ENCODE measurements at regions not wholly inside any gene's neighbourhood (a gene's known extent, or its start where the extent isn't known, plus 50 kb on each side); places are given as distances from the start of the nearest gene placed in this dataset.
"Not testable (repeated sequence)": the region's sequence is repeated elsewhere in the genome, so short reads cannot be mapped to it uniquely, and the experiment has no call there.

DNA sequence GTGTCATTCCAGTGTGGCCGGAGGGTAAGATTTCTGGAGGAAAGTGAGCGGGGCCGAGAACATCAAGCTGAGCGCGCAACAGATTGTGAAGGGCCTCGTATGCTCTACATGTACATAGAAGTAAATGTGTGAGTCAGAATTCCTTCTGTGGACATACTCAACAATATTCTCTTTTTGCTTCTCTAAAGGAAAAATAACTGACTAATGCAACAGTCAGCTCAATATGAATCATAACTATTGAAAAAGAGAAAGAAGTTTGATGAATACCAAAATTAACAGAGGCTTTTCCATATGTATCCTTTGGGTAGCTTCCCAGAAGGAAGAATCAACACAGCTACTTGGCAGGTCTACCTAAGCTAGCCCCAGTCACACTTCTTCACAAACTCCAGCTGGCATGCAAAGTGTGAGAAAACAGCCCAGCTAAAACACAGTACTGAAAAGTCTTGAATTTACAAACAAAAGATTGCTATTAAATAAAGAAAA lies 87.5 kb upstream of the ZFP42 start:
- 95% methylated on average over 6 of the region's 6 CpGs for WGBS (ENCODE audit: insufficient coverage)

DNA sequence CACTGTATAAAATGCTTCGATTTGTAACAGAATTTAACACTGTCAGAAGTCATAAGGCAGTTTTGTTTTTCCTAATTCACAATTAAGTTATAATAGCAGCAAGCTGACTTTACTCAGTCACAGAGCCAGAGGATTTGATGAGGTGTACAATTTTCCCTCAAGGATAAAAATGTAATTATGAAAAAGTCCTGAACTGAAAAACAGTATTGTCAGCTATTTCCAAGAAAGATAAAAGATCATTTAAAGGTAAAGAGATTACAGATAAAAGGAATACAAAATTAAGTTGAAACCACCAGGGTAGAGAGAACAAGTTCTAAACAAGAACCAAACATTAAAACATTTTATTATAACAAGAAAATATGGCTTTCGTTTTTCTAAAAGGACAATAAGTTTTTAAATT lies 86.8 kb upstream of the ZFP42 start:
- no peak overlapping the region for H3K27ac ChIP-seq (ENCODE audit: low read length)
- no peak for ATAC-seq
- no peaks in the 10 kb centered on the region for H3K36me3 ChIP-seq (ENCODE audit: control insufficient read depth, insufficient read depth, low read length)
- Mint-ChIP-seq H3K27me3 (ENCODE audit: low read depth in 2 of 2) (no peaks in the 10 kb centered on the region), H3K4me1 (no peaks in the 10 kb centered on the region), H3K9me3 (peaks cover 11 to 15% of the 10 kb centered on the region in 2 donors), H3K4me3 (no peak overlapping the region), H3K36me3 (no peaks in the 10 kb centered on the region), H3K27ac (no peak overlapping the region)
- intact Hi-C loops (cut with micrococcal nuclease): no loop called here
- no peaks in the 10 kb centered on the region for H3K4me1 ChIP-seq (ENCODE audit: control insufficient read depth, insufficient read depth, low read length)
- no peaks in the 10 kb centered on the region for H3K27me3 ChIP-seq (ENCODE audit: control insufficient read depth, insufficient read depth, low read length)
- no peak overlapping the region for H3K4me3 ChIP-seq (ENCODE audit: low read length)
- H3K9me3 ChIP-seq (ENCODE audit: control insufficient read depth, insufficient read depth, low read length): peaks cover 11% of the 10 kb centered on the region
- 82% methylated on average over 1 of the region's 2 CpGs for whole genome bisulfite sequencing (ENCODE audit: insufficient coverage)
- no peak for DNase-seq
- TF ChIP-seq, protein P1, sequence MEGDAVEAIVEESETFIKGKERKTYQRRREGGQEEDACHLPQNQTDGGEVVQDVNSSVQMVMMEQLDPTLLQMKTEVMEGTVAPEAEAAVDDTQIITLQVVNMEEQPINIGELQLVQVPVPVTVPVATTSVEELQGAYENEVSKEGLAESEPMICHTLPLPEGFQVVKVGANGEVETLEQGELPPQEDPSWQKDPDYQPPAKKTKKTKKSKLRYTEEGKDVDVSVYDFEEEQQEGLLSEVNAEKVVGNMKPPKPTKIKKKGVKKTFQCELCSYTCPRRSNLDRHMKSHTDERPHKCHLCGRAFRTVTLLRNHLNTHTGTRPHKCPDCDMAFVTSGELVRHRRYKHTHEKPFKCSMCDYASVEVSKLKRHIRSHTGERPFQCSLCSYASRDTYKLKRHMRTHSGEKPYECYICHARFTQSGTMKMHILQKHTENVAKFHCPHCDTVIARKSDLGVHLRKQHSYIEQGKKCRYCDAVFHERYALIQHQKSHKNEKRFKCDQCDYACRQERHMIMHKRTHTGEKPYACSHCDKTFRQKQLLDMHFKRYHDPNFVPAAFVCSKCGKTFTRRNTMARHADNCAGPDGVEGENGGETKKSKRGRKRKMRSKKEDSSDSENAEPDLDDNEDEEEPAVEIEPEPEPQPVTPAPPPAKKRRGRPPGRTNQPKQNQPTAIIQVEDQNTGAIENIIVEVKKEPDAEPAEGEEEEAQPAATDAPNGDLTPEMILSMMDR (IDR thresholded peaks at IDR 0.05): no peak

More for the DNA sequence above, 87.5 kb upstream of the ZFP42 start:
- Histone ChIP-seq H3K27ac (ENCODE audit: low read length) (no peak overlapping the region), H3K9me3 (ENCODE audit: control insufficient read depth, insufficient read depth, low read length) (peaks cover 11% of the 10 kb centered on the region), H3K36me3 (ENCODE audit: control insufficient read depth, insufficient read depth, low read length) (no peaks in the 10 kb centered on the region), H3K4me3 (ENCODE audit: low read length) (no peak overlapping the region), H3K4me1 (ENCODE audit: control insufficient read depth, insufficient read depth, low read length) (no peaks in the 10 kb centered on the region), H3K27me3 (ENCODE audit: control insufficient read depth, insufficient read depth, low read length) (no peaks in the 10 kb centered on the region)
- Mint-ChIP-seq H3K36me3 (no peaks in the 10 kb centered on the region), H3K27ac (no peak overlapping the region), H3K4me3 (no peak overlapping the region), H3K9me3 (peaks cover 9 to 10% of the 10 kb centered on the region in 2 donors), H3K4me1 (no peaks in the 10 kb centered on the region), H3K27me3 (ENCODE audit: low read depth in 2 of 2) (no peaks in the 10 kb centered on the region)
- ATAC-seq (no peak), DNase-seq (no peak)
- intact Hi-C loops (cut with micrococcal nuclease): no loop called here
- TF ChIP-seq, protein P1 (IDR thresholded peaks at IDR 0.05): no peak

GRCh38 chr4:187910741-187911140 lies 84.8 kb upstream of the ZFP42 start:
- Histone ChIP-seq H3K4me1 (ENCODE audit: control insufficient read depth, insufficient read depth, low read length) (no peaks in the 10 kb centered on the region), H3K9me3 (ENCODE audit: control insufficient read depth, insufficient read depth, low read length) (peaks cover 11% of the 10 kb centered on the region), H3K27ac (ENCODE audit: low read length) (no peak overlapping the region), H3K4me3 (ENCODE audit: low read length) (no peak overlapping the region), H3K27me3 (ENCODE audit: control insufficient read depth, insufficient read depth, low read length) (no peaks in the 10 kb centered on the region), H3K36me3 (ENCODE audit: control insufficient read depth, insufficient read depth, low read length) (no peaks in the 10 kb centered on the region)
- intact Hi-C loops (cut with micrococcal nuclease): no loop called here
- H3K27ac Mint-ChIP-seq: no peak overlapping the region
- peaks cover 11 to 14% of the 10 kb centered on the region in 2 donors for H3K9me3 Mint-ChIP-seq
- H3K4me1 Mint-ChIP-seq: no peaks in the 10 kb centered on the region
- no peak for DNase-seq
- ATAC-seq: no peak
- TF ChIP-seq, protein P1 (IDR thresholded peaks at IDR 0.05): no peak
- WGBS (ENCODE audit: insufficient coverage): 84% methylated on average over 4 of the region's 4 CpGs
- H3K4me3 Mint-ChIP-seq: no peak overlapping the region
- H3K27me3 Mint-ChIP-seq (ENCODE audit: low read depth in 2 of 2): no peaks in the 10 kb centered on the region
- no peaks in the 10 kb centered on the region for H3K36me3 Mint-ChIP-seq

DNA sequence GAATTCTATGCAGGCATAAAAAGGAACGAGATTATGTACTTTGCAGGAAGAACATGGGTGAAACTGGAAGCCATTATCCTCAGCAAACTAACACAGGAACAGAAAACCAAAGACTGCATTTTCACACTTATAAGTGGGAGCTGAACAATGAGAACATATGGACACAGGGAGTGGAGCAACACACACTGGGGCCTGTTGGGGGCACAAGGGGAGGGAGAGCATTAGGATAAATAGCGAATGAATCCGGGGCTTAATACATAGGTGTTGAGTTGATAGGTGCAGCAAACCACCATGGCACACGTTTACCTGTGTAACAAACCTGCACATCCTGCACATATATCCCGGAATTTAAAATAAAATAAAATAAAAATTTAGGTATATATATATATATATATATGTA lies 80.2 kb upstream of the ZFP42 start:
- H3K4me3 ChIP-seq (ENCODE audit: low read length); H3K27me3 ChIP-seq (ENCODE audit: control insufficient read depth, insufficient read depth, low read length); H3K27ac ChIP-seq (ENCODE audit: low read length); intact Hi-C loops (cut with micrococcal nuclease); H3K4me1 ChIP-seq (ENCODE audit: control insufficient read depth, insufficient read depth, low read length); H3K36me3 ChIP-seq (ENCODE audit: control insufficient read depth, insufficient read depth, low read length); H3K4me1 Mint-ChIP-seq; H3K4me3 Mint-ChIP-seq; H3K27me3 Mint-ChIP-seq (ENCODE audit: low read depth in 2 of 2); ATAC-seq; H3K36me3 Mint-ChIP-seq; DNase-seq; H3K9me3 ChIP-seq (ENCODE audit: control insufficient read depth, insufficient read depth, low read length); H3K27ac Mint-ChIP-seq: not testable (repeated sequence)
- 78% methylated on average over 3 of the region's 5 CpGs for WGBS (ENCODE audit: insufficient coverage)
- peaks cover 15 to 20% of the 10 kb centered on the region in 2 donors for H3K9me3 Mint-ChIP-seq
